Ovary (tissue), 7 donors: ENCODE measurements at regions not wholly inside any gene's neighbourhood (a gene's known extent, or its start where the extent isn't known, plus 50 kb on each side); places are given as distances from the start of the nearest gene placed in this dataset.

ENCODE experiments used
- DNase-seq, 5 donors: peaks; one replicate each; pipeline ENCODE4 v3.0.0-alpha.2; 2019 to 2020
- H3K27ac ChIP-seq, 2 donors: fragments of 200-600 bp; one replicate each; pipeline versions ENCODE4 v1.5.1 to v1.8.0; 2019 to 2022
- H3K27me3 ChIP-seq: fragments of 200-600 bp; one replicate; pipeline ENCODE4 v1.8.0; 2022
- H3K36me3 ChIP-seq: fragments of 200-600 bp; sonication (generic); one replicate; pipeline ENCODE4 v1.5.1; 2019
- H3K4me1 ChIP-seq: one replicate; pipeline ENCODE4 v1.8.1; 2013; ENCODE audit warnings: mild to moderate bottlenecking, moderate library complexity; ENCODE audit not compliant: insufficient read depth
- H3K4me3 ChIP-seq: fragments of 200-600 bp; sonication (generic); one replicate; pipeline ENCODE4 v1.5.1; 2017
- H3K9me3 ChIP-seq, 2 donors: fragments of 200-600 bp in 1 of 2; sonication (generic) in 1 of 2; one replicate each; pipeline versions ENCODE4 v1.5.1 to v1.8.1; 2013 to 2019; ENCODE audit warnings: mild to moderate bottlenecking in 1 of 2, moderate library complexity in 1 of 2
- EP300 ChIP-seq: sonication (generic); formaldehyde crosslinking; IDR thresholded peaks from one replicate; pipeline ENCODE4 v1.6.1; 2017; ENCODE audit warnings: antibody characterized with exemption
- POLR2A ChIP-seq: fragments of 450-650 bp; IDR thresholded peaks from one replicate; pipeline ENCODE4 v1.6.1; 2017; ENCODE audit warnings: antibody characterized with exemption, mild to moderate bottlenecking, moderate library complexity
- WGBS, 3 donors: extraction: QIAGEN DNeasy Blood & Tissue Kit in 1 of 3; methylation state at CpG; one replicate each; pipeline versions ENCODE4 v1.1.5 to v1.1.7; 2013 to 2017; 5-methylcytosine and 5-hydroxymethylcytosine counted together
- intact Hi-C, 4 donors: fragments of 100-400 bp; cut with DNase I; formaldehyde crosslinking; loops; one replicate each; pipeline versions ENCODE4 v1.11.0 to v1.15.1; 2022 to 2023
- TF ChIP-seq, protein P1 (sequence below), 3 donors: fragments of 450-650 bp in 2 of 3; fragments of 200-600 bp in 1 of 3; IDR thresholded peaks; one replicate each; pipeline versions ENCODE4 v1.5.1 to v1.8.0; 2016 to 2022; ENCODE audit warnings: antibody characterized with exemption in 3 of 3, mild to moderate bottlenecking in 1 of 3
- donor health status: DM: no; HTN: no; CAD: no; lungs with moderate emphysema.
- donor health status: DM: no; HTN: no; CAD: no.
- donor health status: Bipolar disorder and iron deficiency.
- donor health status: DM: no; HTN: no; CAD: no.
- donor health status: DM: yes; HTN: yes; CAD: no.

GRCh38 chr9:135259273-135259672 is 171.8 kb downstream of the OLFM1 start:
- no peak overlapping the region for H3K27ac ChIP-seq
- H3K4me1 ChIP-seq: no peaks in the 10 kb centered on the region
- no peaks in the 10 kb centered on the region for H3K27me3 ChIP-seq
- 87 to 90% (median 88%) methylated on average over 18 to 19 of the region's 19 CpGs for WGBS, 3 donors
- no peaks in the 10 kb centered on the region for H3K9me3 ChIP-seq
- no peak for TF ChIP-seq EP300
- no peak for DNase-seq
- intact Hi-C loops: no loop called here
- no peaks in the 10 kb centered on the region for H3K36me3 ChIP-seq
- H3K4me3 ChIP-seq: no peak overlapping the region

GRCh38 chr9:135260221-135261180 is 173.0 kb downstream of the OLFM1 start:
- no peaks in the 10 kb centered on the region for H3K27me3 ChIP-seq
- intact Hi-C loops: no loop called here
- 60 to 65% (median 65%) methylated on average over 35 of the region's 35 CpGs for WGBS, 3 donors
- H3K9me3 ChIP-seq: no peaks in the 10 kb centered on the region
- no peaks in the 10 kb centered on the region for H3K4me1 ChIP-seq
- no peak for TF ChIP-seq EP300
- no peak for TF ChIP-seq POLR2A
- TF ChIP-seq, protein P1, sequence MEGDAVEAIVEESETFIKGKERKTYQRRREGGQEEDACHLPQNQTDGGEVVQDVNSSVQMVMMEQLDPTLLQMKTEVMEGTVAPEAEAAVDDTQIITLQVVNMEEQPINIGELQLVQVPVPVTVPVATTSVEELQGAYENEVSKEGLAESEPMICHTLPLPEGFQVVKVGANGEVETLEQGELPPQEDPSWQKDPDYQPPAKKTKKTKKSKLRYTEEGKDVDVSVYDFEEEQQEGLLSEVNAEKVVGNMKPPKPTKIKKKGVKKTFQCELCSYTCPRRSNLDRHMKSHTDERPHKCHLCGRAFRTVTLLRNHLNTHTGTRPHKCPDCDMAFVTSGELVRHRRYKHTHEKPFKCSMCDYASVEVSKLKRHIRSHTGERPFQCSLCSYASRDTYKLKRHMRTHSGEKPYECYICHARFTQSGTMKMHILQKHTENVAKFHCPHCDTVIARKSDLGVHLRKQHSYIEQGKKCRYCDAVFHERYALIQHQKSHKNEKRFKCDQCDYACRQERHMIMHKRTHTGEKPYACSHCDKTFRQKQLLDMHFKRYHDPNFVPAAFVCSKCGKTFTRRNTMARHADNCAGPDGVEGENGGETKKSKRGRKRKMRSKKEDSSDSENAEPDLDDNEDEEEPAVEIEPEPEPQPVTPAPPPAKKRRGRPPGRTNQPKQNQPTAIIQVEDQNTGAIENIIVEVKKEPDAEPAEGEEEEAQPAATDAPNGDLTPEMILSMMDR (IDR thresholded peaks at IDR 0.05): no peak
- H3K36me3 ChIP-seq: no peaks in the 10 kb centered on the region
- no peak for DNase-seq
- no peak overlapping the region for H3K27ac ChIP-seq
- no peak overlapping the region for H3K4me3 ChIP-seq

DNA sequence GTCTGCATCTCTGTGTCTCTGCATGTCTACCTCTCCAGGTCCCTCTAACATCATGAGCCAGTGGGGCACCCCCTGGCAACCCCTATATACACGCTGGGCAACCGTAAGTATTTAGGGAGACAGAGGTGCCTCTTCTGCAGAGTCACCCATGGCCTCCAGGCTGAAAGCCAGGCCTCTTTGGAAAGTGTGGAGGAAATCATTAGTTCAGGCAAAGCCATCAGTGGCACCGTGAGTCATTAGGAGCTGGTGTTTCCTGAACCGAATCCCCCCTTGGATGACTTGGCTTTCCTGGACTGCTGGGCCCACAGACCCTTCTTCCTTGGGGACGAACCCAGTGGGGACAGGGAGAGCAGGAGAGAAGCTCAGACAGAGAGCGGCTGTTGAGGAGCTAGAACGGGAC is 174.8 kb downstream of the OLFM1 start:
- Histone ChIP-seq H3K36me3 (no peaks in the 10 kb centered on the region), H3K9me3 (no peaks in the 10 kb centered on the region), H3K4me3 (no peak overlapping the region), H3K27ac (no peak overlapping the region), H3K27me3 (no peaks in the 10 kb centered on the region), H3K4me1 (no peaks in the 10 kb centered on the region)
- intact Hi-C loops: no loop called here
- WGBS, 3 donors: 61 to 66% (median 62%) methylated on average over 7 of the region's 7 CpGs
- DNase-seq: no peak
- no peak for TF ChIP-seq EP300
- TF ChIP-seq, protein P1 (IDR thresholded peaks at IDR 0.05): no peak
- TF ChIP-seq POLR2A: no peak

DNA sequence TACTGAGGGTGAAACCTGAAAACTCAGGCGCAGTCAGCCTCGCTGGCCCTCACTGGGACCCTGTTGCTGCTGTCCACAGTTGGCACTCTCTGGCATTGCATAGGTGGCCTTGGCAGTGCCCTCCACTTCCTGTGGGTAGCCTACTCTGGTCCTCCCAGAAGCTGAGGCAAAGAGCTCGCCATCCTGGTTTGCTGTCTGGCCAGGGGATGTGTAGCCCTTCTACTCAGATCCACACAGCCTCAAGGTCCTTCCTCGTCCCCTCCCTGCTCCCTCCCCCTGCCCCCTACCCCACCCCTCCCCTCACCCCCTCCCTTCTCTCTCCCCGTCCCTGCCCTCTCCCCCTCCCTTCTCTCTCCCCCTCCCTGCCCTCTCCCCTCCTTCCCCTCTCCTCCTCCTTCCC is 176.0 kb downstream of the OLFM1 start:
- H3K27ac ChIP-seq: no peak overlapping the region
- no peaks in the 10 kb centered on the region for H3K4me1 ChIP-seq
- WGBS, 3 donors: 44 to 53% (median 45%) methylated on average over 5 of the region's 5 CpGs
- TF ChIP-seq, protein P1 (IDR thresholded peaks at IDR 0.05): no peak
- TF ChIP-seq POLR2A (no peak), EP300 (no peak)
- H3K9me3 ChIP-seq: no peaks in the 10 kb centered on the region
- H3K4me3 ChIP-seq: no peak overlapping the region
- intact Hi-C loops: no loop called here
- no peaks in the 10 kb centered on the region for H3K36me3 ChIP-seq
- H3K27me3 ChIP-seq: no peaks in the 10 kb centered on the region
- no peak for DNase-seq

DNA sequence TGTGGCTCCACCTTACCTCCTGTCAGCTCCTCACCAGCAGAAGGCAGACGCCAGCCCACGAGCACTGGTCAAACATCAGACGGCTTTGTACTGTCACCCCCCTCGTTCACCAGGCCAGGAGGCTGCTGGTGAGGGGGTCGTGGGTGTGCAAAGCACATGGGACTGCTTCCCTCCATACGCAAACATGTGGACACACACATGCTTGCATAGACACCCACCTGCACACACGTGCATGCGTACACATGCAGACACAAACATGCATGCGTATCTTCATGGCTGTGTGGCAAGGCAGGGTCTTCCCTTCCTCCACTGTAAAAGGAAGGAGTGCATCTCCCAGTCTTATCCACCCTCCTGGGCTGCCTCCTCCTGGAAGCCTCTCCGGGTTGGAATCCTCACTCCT is 178.5 kb downstream of the OLFM1 start:
- H3K9me3 ChIP-seq: no peaks in the 10 kb centered on the region
- intact Hi-C loops: no loop called here
- WGBS, 3 donors: 57 to 65% (median 62%) methylated on average over 10 of the region's 10 CpGs

More for the DNA sequence above, 178.5 kb downstream of the OLFM1 start:
- Histone ChIP-seq H3K4me1 (no peaks in the 10 kb centered on the region), H3K36me3 (no peaks in the 10 kb centered on the region), H3K27ac (no peak overlapping the region), H3K4me3 (no peak overlapping the region), H3K27me3 (no peaks in the 10 kb centered on the region)
- no peak for DNase-seq
- no peak for TF ChIP-seq EP300
- TF ChIP-seq, protein P1 (IDR thresholded peaks at IDR 0.05): no peak
- no peak for TF ChIP-seq POLR2A
